Activated CD8-positive, alpha-beta T cell treated with anti-CD3 and anti-CD28 coated beads for 36 hours (primary cell): ENCODE measurements at regions not wholly inside any gene's neighbourhood (a gene's known extent, or its start where the extent isn't known, plus 50 kb on each side); places are given as distances from the start of the nearest gene placed in this dataset.

ENCODE experiments used
- ATAC-seq: fragments of 200-7000 bp; cut with Tn5 transposase; one replicate; pipeline ENCODE4 v1.10.0; 2021; ENCODE audit warnings: mild to moderate bottlenecking, moderate library complexity
- CTCF ChIA-PET: fragments of 350-600 bp; sonication (Branson Sonifier 250); formaldehyde crosslinking; loops from one replicate; lab custom pipeline; 2021; ENCODE audit warnings: antibody characterized with exemption; lab: Charles Lee
- POLR2A ChIA-PET: fragments of 350-600 bp; sonication (Branson Sonifier 250); formaldehyde crosslinking; loops from one replicate; lab custom pipeline; 2021; ENCODE audit warnings: antibody characterized with exemption; lab: Charles Lee
- DNase-seq: peaks from one replicate; pipeline ENCODE4 v3.0.0-alpha.2; 2020
- H3K27ac Mint-ChIP-seq: one replicate; pipeline ENCODE4 v1.8.0; 2021; ENCODE audit warnings: mild to moderate bottlenecking, mixed read lengths
- H3K27me3 Mint-ChIP-seq: one replicate; pipeline ENCODE4 v1.8.0; 2021; ENCODE audit warnings: mixed read lengths
- H3K36me3 Mint-ChIP-seq: one replicate; pipeline ENCODE4 v1.8.0; 2021; ENCODE audit warnings: low read depth, mixed read lengths
- H3K4me1 Mint-ChIP-seq: one replicate; pipeline ENCODE4 v1.8.0; 2021; ENCODE audit warnings: low read depth, mixed read lengths
- H3K4me3 Mint-ChIP-seq: one replicate; pipeline ENCODE4 v1.8.0; 2021; ENCODE audit warnings: mild to moderate bottlenecking, moderate library complexity, mixed read lengths
- H3K9me3 Mint-ChIP-seq: one replicate; pipeline ENCODE4 v1.8.0; 2021; ENCODE audit warnings: mixed read lengths
- intact Hi-C: fragments of 100-400 bp; cut with micrococcal nuclease; formaldehyde crosslinking; loops from one replicate; pipeline ENCODE4 v1.10.0; 2022
- TF ChIP-seq, protein P1 (sequence below): fragments of 200-600 bp; IDR thresholded peaks from one replicate; pipeline ENCODE4 v1.8.0; 2022; ENCODE audit warnings: antibody characterized with exemption, mild to moderate bottlenecking

GRCh38 chr20:9018346-9018745 lies 50.5 kb upstream of the PLCB4 start:
- DNase-seq: no peak
- no peaks in the 10 kb centered on the region for H3K27me3 Mint-ChIP-seq
- ChIA-PET POLR2A (no interaction called here), CTCF (no interaction called here)
- no peaks in the 10 kb centered on the region for H3K36me3 Mint-ChIP-seq
- no peak for ATAC-seq
- no peaks in the 10 kb centered on the region for H3K9me3 Mint-ChIP-seq
- no peak overlapping the region for H3K27ac Mint-ChIP-seq
- H3K4me1 Mint-ChIP-seq: no peaks in the 10 kb centered on the region
- intact Hi-C loops: no loop called here
- TF ChIP-seq, protein P1, sequence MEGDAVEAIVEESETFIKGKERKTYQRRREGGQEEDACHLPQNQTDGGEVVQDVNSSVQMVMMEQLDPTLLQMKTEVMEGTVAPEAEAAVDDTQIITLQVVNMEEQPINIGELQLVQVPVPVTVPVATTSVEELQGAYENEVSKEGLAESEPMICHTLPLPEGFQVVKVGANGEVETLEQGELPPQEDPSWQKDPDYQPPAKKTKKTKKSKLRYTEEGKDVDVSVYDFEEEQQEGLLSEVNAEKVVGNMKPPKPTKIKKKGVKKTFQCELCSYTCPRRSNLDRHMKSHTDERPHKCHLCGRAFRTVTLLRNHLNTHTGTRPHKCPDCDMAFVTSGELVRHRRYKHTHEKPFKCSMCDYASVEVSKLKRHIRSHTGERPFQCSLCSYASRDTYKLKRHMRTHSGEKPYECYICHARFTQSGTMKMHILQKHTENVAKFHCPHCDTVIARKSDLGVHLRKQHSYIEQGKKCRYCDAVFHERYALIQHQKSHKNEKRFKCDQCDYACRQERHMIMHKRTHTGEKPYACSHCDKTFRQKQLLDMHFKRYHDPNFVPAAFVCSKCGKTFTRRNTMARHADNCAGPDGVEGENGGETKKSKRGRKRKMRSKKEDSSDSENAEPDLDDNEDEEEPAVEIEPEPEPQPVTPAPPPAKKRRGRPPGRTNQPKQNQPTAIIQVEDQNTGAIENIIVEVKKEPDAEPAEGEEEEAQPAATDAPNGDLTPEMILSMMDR: no peak
- no peak overlapping the region for H3K4me3 Mint-ChIP-seq
